Mesenchymal stem cell (in vitro differentiated cells and primary cell): ENCODE measurements at regions not wholly inside any gene's neighbourhood (a gene's known extent, or its start where the extent isn't known, plus 50 kb on each side); places are given as distances from the start of the nearest gene placed in this dataset.

Source experiments
- DNase-seq: peaks from one replicate; pipeline ENCODE4 v3.0.0-alpha.2; 2013
- H2AFZ ChIP-seq: one replicate; pipeline ENCODE4 v1.6.1; 2013; ENCODE audit warnings: low read depth, mild to moderate bottlenecking, control low read depth, inconsistent platforms, low read length, moderate library complexity
- H2AK5ac ChIP-seq: 2 replicates; pipeline ENCODE4 v1.6.1; 2013; ENCODE audit warnings: low read length, moderate library complexity, mild to moderate bottlenecking, inconsistent platforms; ENCODE audit not compliant: severe bottlenecking
- H2BK120ac ChIP-seq: one replicate; pipeline ENCODE4 v1.6.1; 2013; ENCODE audit warnings: low read depth, mild to moderate bottlenecking, inconsistent platforms, low read length, moderate library complexity
- H2BK12ac ChIP-seq, 2 experiments: one replicate each; pipeline ENCODE4 v1.6.1; 2013; ENCODE audit warnings: inconsistent platforms in 2 of 2, low read length in 2 of 2, mild to moderate bottlenecking in 2 of 2, moderate library complexity in 2 of 2, control low read depth in 1 of 2
- H2BK15ac ChIP-seq: one replicate; pipeline ENCODE4 v1.6.1; 2013; ENCODE audit warnings: mild to moderate bottlenecking, low read depth, inconsistent platforms; ENCODE audit not compliant: poor library complexity, severe bottlenecking
- H2BK5ac ChIP-seq: 2 replicates; pipeline ENCODE4 v1.6.1; 2013; ENCODE audit warnings: low read depth, mild to moderate bottlenecking, low read length, control low read depth, inconsistent platforms; ENCODE audit not compliant: poor library complexity, severe bottlenecking
- H3K14ac ChIP-seq, 2 experiments: one replicate each; pipeline ENCODE4 v1.6.1; 2013; ENCODE audit warnings: inconsistent platforms in 2 of 2, low read length in 2 of 2, control low read depth in 1 of 2, mild to moderate bottlenecking in 1 of 2, moderate library complexity in 1 of 2
- H3K18ac ChIP-seq, 2 experiments: one replicate each; pipeline ENCODE4 v1.6.1; 2013; ENCODE audit warnings: inconsistent platforms in 2 of 2, low read length in 2 of 2, control low read depth in 1 of 2, low read depth in 1 of 2, mild to moderate bottlenecking in 1 of 2
- H3K23ac ChIP-seq, 2 experiments: one replicate each; pipeline ENCODE4 v1.6.1; 2013; ENCODE audit warnings: inconsistent platforms in 2 of 2, low read length in 2 of 2, mild to moderate bottlenecking in 2 of 2, moderate library complexity in 2 of 2, control low read depth in 1 of 2
- H3K27ac ChIP-seq: 2 replicates; pipeline ENCODE4 v1.5.1; 2013; ENCODE audit warnings: mild to moderate bottlenecking, moderate library complexity, low read length, control low read depth, inconsistent platforms; ENCODE audit not compliant: poor library complexity, severe bottlenecking
- H3K27me3 ChIP-seq, 2 experiments: 2 replicates each; pipeline versions ENCODE4 v1.6.1 to v1.7.0; 2013; ENCODE audit warnings: low read length in 2 of 2, mild to moderate bottlenecking in 2 of 2, moderate library complexity in 2 of 2, control low read depth in 1 of 2, inconsistent platforms in 1 of 2; ENCODE audit not compliant: control insufficient read depth in 1 of 2, insufficient read depth in 1 of 2
- H3K36me3 ChIP-seq, 2 experiments: 2 replicates each; pipeline versions ENCODE4 v1.6.1 to v1.7.0; 2013; ENCODE audit warnings: low read length in 2 of 2, control low read depth in 1 of 2, inconsistent platforms in 1 of 2, low read depth in 1 of 2, mild to moderate bottlenecking in 1 of 2; ENCODE audit not compliant: insufficient read depth in 2 of 2, control insufficient read depth in 1 of 2
- H3K4ac ChIP-seq, 2 experiments: one replicate each; pipeline ENCODE4 v1.6.1; 2013; ENCODE audit warnings: inconsistent platforms in 2 of 2, low read length in 2 of 2, mild to moderate bottlenecking in 2 of 2, moderate library complexity in 2 of 2, control low read depth in 1 of 2, low read depth in 1 of 2
- H3K4me1 ChIP-seq: 2 replicates; pipeline ENCODE4 v1.6.1; 2013; ENCODE audit warnings: low read depth, low read length, control low read depth; ENCODE audit not compliant: control insufficient read depth, insufficient read depth
- H3K4me2 ChIP-seq: 2 replicates; pipeline ENCODE4 v1.6.1; 2013; ENCODE audit warnings: low read length, mild to moderate bottlenecking, inconsistent platforms; ENCODE audit not compliant: poor library complexity, severe bottlenecking
- H3K4me3 ChIP-seq, 2 experiments: 2 replicates each; pipeline versions ENCODE4 v1.5.1 to v1.7.0; 2013; ENCODE audit warnings: low read length in 2 of 2, mild to moderate bottlenecking in 2 of 2, control low read depth in 1 of 2, low read depth in 1 of 2; ENCODE audit not compliant: insufficient read depth in 1 of 2
- H3K79me1 ChIP-seq: replicated peaks from 2 replicates; pipeline ENCODE4 v1.6.1; 2013; ENCODE audit warnings: mild to moderate bottlenecking, control low read depth, low read length, inconsistent platforms; ENCODE audit not compliant: poor library complexity, severe bottlenecking
- H3K9ac ChIP-seq: 2 replicates; pipeline ENCODE4 v1.7.0; 2013; ENCODE audit warnings: mild to moderate bottlenecking, low read length, moderate library complexity
- H3K9me3 ChIP-seq: 2 replicates; pipeline ENCODE4 v1.7.0; 2013; ENCODE audit warnings: mild to moderate bottlenecking, low read length; ENCODE audit not compliant: control insufficient read depth
- H4K8ac ChIP-seq: one replicate; pipeline ENCODE4 v1.6.1; 2013; ENCODE audit warnings: inconsistent platforms, mild to moderate bottlenecking, low read length, moderate library complexity
- H4K91ac ChIP-seq: one replicate; pipeline ENCODE4 v1.6.1; 2013; ENCODE audit warnings: mild to moderate bottlenecking, low read length, inconsistent platforms
- WGBS: methylation state at CpG from one replicate; pipeline ENCODE4 v1.1.7; 2013; ENCODE audit warnings: mixed read lengths; 5-methylcytosine and 5-hydroxymethylcytosine counted together

GRCh38 chr2:106278112-106278876 is 84.2 kb upstream of the UXS1 start:
- no peaks in the 10 kb centered on the region for H3K79me1 ChIP-seq
- H2AK5ac ChIP-seq: no peak overlapping the region
- no peak overlapping the region for H2BK5ac ChIP-seq
- H3K18ac ChIP-seq: no peak overlapping the region
- no peak overlapping the region for H3K23ac ChIP-seq
- H3K4me3 ChIP-seq: no peak overlapping the region
- no peak overlapping the region for H3K27ac ChIP-seq
- H3K36me3 ChIP-seq: no peaks in the 10 kb centered on the region
- peaks cover 7 to 11% of the 10 kb centered on the region in 2 experiments for H3K27me3 ChIP-seq
- H3K14ac ChIP-seq: no peak overlapping the region
- no peak overlapping the region for H4K91ac ChIP-seq
- WGBS: 95% methylated on average over 5 of the region's 6 CpGs
- H2BK12ac ChIP-seq: no peak overlapping the region
- no peak overlapping the region for H4K8ac ChIP-seq
- H3K4me1 ChIP-seq: no peaks in the 10 kb centered on the region
- H2AFZ ChIP-seq: no peak overlapping the region
- H2BK15ac ChIP-seq: no peak overlapping the region
- no peak overlapping the region for H3K4ac ChIP-seq
- H3K9ac ChIP-seq: no peak overlapping the region
- no peak overlapping the region for H2BK120ac ChIP-seq
- no peaks in the 10 kb centered on the region for H3K9me3 ChIP-seq
- no peak for DNase-seq
- H3K4me2 ChIP-seq: no peak overlapping the region

- Histone ChIP-seq H3K4me1 (no peaks in the 10 kb centered on the region), H3K4me2 (no peak overlapping the region), H3K27me3 (peaks cover 5 to 9% of the 10 kb centered on the region in 2 experiments), H2AFZ (no peak overlapping the region), H2BK12ac (no peak overlapping the region), H2BK5ac (no peak overlapping the region), H3K18ac (no peak overlapping the region), H3K79me1 (no peaks in the 10 kb centered on the region), H3K4me3 (no peak overlapping the region), H3K36me3 (no peaks in the 10 kb centered on the region), H3K14ac (no peak overlapping the region), H3K9ac (no peak overlapping the region), H2BK120ac (no peak overlapping the region), H2AK5ac (no peak overlapping the region), H4K8ac (no peak overlapping the region), H4K91ac (no peak overlapping the region), H3K9me3 (no peaks in the 10 kb centered on the region), H2BK15ac (no peak overlapping the region), H3K27ac (no peak overlapping the region), H3K4ac (no peak overlapping the region), H3K23ac (no peak overlapping the region)
- DNase-seq: no peak
- WGBS: 91% methylated on average over 3 of the region's 4 CpGs
Observed at GRCh38 chr2:106277426-106277825, 83.3 kb upstream of the UXS1 start.

- Histone ChIP-seq H2BK5ac (no peak overlapping the region), H3K27ac (no peak overlapping the region), H3K4me3 (no peak overlapping the region), H3K4me1 (no peaks in the 10 kb centered on the region), H3K79me1 (no peaks in the 10 kb centered on the region), H3K4ac (no peak overlapping the region), H2BK15ac (no peak overlapping the region), H3K9me3 (no peaks in the 10 kb centered on the region), H3K36me3 (no peaks in the 10 kb centered on the region), H3K9ac (no peak overlapping the region), H2AFZ (no peak overlapping the region), H4K91ac (no peak overlapping the region), H2AK5ac (no peak overlapping the region), H3K27me3 (peaks cover 0 to 14% of the 10 kb centered on the region in 2 experiments), H4K8ac (no peak overlapping the region), H3K14ac (no peak overlapping the region), H2BK12ac (no peak overlapping the region), H3K4me2 (no peak overlapping the region), H2BK120ac (no peak overlapping the region), H3K18ac (no peak overlapping the region), H3K23ac (no peak overlapping the region)
- WGBS: 93% methylated on average over 7 of the region's 11 CpGs
- no peak for DNase-seq
Observed at GRCh38 chr2:106275971-106276370, 81.9 kb upstream of the UXS1 start.

GRCh38 chr2:106274668-106275067 is 80.6 kb upstream of the UXS1 start:
- H2AK5ac ChIP-seq: no peak overlapping the region

More at GRCh38 chr2:106274668-106275067, 80.6 kb upstream of the UXS1 start:
- no peak overlapping the region for H2AFZ ChIP-seq
- DNase-seq: no peak
- H3K4me1 ChIP-seq: no peaks in the 10 kb centered on the region
- no peak overlapping the region for H3K23ac ChIP-seq
- peaks cover 4 to 26% of the 10 kb centered on the region in 2 experiments for H3K27me3 ChIP-seq
- no peak overlapping the region for H3K14ac ChIP-seq
- H2BK120ac ChIP-seq: no peak overlapping the region
- no peak overlapping the region for H3K27ac ChIP-seq
- H3K18ac ChIP-seq: no peak overlapping the region
- H3K4me3 ChIP-seq: no peak overlapping the region
- H2BK5ac ChIP-seq: no peak overlapping the region
- H3K9me3 ChIP-seq: no peaks in the 10 kb centered on the region
- H2BK12ac ChIP-seq: no peak overlapping the region
- H3K36me3 ChIP-seq: no peaks in the 10 kb centered on the region
- no peak overlapping the region for H4K91ac ChIP-seq
- no peak overlapping the region for H3K4me2 ChIP-seq
- no peak overlapping the region for H4K8ac ChIP-seq
- H3K9ac ChIP-seq: no peak overlapping the region
- H3K79me1 ChIP-seq: no peaks in the 10 kb centered on the region
- H3K4ac ChIP-seq: no peak overlapping the region
- no peak overlapping the region for H2BK15ac ChIP-seq
- WGBS: 95% methylated on average over 5 of the region's 7 CpGs
